NOMO-1 (cell line): ENCODE measurements at regions not wholly inside any gene's neighbourhood (a gene's known extent, or its start where the extent isn't known, plus 50 kb on each side); places are given as distances from the start of the nearest gene placed in this dataset.
"Not testable (repeated sequence)": the region's sequence is repeated elsewhere in the genome, so short reads cannot be mapped to it uniquely, and the experiment has no call there.

Experiments used
- DNase-seq, 2 experiments: peaks; one replicate each; lab custom pipeline; 2025; ENCODE audit not compliant: unreplicated experiment in 2 of 2; lab: John Stamatoyannopoulos, UW

DNA sequence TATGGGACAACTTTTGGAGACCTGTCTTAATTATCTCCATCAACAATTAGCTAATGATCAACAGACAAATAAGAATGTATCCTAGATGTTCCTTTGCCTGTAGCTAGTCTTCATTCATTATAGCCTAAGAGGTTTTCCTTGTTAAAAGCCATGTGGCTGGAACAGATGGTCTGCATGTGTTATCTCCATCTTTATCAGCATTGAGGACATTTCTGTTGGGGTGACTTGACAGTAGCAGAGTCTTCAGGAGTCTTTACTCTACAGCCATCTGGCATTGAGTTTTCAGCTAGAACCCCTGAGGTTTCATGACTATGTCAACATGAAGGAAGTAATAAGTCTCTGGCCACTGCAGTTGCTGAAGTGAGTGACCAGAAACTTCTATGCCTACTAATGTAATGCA is 106.6 kb upstream of the TLE4 start:
- no peak for DNase-seq

DNA sequence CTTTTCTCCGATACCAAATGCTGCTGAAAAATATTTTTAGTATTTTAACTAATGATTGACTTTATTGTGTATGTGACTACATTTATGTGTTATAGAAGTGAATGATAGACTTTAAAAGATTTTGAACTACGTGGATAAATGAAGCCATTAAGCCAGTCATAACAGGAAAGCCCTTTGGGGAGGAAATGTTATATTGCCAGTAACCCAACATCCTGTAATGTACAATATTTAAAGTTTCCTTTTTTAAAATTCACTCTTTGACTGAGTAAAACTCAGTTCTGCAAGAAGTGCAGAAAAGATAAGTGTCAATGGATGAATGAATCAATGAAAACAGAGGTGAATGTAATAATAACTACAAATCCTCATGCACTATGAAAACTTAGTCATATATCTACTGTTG is 102.6 kb upstream of the TLE4 start:
- no peak for DNase-seq

DNA sequence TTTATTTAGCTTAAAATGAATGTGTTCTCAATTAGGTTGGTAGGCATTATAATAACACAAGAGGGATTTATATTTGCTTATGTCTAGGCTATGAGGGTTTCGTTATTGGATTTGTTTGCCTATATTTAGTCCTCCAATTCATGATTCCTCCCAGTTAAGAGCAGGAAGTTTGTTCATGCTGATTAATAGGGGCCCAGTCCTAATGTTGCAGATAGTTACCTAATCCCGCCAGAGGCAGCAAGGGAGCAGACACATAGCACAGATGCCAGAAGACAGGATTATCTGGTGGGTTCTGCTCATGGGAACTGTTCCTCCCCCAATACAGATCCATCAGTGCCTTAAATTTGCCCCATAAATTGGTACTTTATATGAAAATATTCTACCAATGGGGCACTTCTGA is 100.8 kb upstream of the TLE4 start:
- no peak for DNase-seq

DNA sequence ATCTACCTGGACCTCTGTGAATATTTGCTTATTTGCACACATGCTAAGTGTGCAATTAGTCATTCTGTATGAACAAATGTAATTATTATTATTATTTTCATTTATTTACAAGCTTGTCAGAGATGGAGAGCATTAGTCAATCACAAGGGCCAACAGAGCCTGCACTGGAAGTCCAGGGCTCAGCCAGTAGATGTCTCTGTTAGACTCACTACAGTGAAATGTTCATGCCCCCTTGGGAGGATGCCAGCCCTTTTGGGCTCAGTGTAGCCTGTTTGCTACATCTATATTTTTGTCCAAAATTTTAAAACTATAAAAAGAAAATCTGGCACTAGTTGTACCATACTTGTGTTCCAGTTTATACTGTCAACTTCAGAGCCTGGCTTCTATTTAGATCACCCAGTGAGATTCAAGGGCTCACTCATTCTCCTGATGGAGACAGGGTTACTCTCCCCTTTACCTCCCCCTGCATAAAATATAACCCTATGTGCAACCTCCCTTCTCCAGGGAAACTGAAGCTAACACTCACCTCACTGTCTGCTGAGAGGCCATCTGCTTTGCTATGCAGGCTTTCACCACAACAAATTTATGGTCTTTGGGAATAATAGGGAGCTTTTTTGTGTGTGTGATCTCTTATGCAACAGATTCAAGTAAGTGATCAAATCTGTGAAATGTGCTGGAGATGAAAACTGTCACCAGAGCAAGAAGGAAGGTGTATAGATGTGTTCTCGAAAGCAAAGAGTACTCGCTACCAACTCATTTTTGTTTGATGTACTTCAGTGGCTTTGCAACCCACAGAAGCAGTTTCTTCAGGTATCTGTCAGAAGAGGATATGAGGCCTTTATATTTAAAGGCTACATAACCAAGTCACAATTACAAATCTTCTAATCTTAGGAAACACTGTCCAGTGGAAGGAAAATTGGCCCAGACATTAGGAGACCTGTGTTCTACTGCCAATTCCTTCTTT is 99.9 kb upstream of the TLE4 start:
- DNase-seq = no peak

DNA sequence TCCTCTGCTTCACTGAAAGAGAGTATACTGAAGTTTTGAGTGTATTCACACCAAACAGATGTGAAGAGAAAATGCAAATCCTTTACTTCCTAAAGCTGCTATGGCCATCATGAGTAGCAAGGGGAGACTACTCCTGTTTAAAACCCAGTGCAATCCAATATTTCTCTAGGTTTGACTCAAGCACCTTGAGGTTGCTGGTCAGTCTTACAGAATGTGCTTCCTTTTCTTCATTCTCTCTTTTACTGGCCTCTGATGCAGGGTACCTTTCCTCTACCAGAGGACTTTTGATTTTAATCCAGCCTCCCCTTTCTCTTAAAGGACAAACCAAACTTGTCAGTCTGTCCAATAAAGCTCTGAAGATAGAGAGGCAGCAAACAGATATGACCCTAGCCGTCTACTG is 98.1 kb upstream of the TLE4 start:
- DNase-seq = no peak

DNA sequence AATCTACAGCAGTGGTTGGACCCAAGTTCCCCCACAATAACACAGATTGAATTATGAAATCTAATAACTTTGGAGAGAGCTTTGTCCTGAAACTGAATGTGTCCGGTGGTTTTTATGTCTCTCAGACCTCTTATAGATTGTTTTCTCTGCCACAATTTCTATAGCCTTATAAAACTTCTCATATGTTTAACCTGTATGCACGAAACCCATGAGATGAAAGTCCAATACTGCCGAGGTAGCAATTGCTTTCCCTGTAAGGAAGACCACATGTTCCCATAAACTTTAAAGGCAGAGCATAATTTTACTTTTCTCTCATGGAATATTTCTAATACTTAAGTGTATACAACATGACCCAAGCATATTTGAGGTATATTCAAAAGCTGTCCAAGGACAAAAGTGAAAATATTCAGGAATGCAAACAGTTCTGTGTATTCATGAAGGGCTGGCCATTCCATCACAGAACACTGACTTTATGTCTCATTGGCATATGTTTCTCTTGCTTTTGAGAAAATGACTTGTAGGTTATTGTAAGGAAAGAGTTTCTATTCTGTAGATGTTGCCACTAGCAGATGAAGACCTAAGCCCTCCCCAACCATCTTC is 94.4 kb upstream of the TLE4 start:
- no peak for DNase-seq

DNA sequence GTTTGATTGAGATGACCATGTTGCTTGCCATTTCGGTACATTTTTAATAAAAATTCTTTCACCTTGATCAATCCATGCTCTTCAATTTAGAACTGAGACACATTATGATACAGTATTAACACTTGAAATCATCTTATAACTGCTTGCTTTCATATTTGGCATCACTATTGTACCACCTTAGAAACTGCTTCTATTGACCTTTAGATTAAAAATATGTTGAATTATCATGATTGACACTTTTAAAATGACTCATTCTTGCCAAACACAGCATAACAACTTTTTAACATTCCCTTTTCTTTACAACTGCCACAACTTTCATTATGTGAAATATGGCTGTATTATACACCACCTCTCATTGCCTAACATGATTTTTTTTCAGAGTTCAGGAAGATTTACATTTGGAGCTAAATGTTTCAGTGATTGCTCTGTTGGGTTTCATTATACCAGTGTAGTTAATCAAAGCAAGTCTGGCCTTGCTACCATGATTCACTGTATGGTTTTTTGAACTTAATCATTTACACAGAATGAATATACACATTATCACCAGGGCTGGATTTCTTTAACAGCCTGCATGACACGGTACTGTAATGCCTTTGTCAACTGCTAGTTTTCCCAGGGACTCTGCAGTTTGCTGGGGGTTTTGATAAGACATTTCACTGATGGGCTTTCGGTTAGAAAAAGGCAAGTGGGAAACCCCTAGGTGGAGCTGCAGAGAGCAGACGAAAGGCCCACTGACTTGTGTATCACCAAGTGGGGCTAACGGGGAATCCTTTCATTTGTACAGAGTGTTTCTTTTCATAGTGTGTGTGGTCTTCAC is 93.6 kb upstream of the TLE4 start:
- no peak for DNase-seq

DNA sequence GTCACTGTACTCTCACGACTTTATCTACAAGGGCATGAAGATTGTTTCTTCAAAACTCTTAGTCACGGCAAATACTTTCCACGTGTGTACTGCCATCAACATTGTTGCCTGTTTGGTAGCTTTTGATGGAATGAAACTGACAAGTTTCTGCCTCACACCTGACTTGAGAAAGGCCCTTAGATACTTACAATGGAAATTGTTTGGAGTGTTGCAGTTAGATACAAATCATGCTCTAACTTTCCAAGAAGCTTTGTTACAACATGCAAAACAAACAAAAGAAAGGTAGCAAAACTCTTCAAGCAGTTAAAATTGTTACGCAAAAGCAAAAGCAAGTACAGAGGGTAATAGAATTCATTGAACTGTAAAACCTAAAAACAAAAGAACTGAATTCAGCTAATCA is 91.1 kb upstream of the TLE4 start:
- DNase-seq = no peak

DNA sequence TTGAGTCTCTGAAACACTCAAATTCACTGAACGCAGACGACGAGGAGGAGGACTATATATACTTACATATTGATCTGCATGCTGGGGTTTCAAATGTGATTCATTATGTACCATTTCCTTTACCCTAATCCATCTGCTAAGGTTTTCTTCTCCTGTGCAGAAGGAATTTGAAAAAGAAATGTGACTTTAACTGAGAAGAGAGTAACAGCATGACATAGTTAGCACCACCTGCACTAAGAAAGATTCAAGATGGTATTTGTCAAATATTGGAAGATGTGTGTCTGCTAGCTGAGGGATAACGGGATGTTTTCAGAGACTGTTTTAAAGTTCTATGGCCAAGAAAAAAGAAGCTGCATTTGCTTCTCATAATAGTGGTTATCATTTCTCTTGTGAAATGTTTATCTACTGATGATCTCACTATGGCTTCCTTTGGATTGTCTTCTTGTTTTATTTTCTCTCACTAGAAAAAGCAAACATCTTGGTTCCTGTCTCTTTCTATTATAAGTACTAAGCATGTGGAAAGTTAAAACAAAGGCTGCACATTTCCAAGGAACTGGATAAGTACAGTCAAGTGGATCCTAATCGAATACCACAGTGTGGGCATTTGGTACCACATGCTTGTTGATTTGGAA is 89.8 kb upstream of the TLE4 start:
- no peak for DNase-seq

DNA sequence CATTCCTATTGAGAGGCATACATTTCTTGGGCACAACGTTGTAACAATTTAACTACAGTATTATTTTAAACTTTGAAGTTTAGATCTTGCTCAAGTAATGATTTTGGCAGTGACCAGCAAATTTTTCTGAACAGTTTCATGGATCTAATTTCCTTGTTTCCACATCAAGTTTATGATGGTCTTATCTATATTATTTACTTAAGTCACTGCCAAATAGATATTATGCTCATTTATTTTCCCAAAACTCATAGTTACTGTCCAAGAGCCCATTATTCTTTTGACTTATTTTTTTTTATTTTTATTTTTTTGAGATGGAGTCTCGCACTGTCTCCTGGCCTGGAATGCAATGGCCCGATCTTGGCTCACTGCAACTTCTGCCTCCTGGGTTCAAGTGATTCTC is 86.5 kb upstream of the TLE4 start:
- no peak for DNase-seq

DNA sequence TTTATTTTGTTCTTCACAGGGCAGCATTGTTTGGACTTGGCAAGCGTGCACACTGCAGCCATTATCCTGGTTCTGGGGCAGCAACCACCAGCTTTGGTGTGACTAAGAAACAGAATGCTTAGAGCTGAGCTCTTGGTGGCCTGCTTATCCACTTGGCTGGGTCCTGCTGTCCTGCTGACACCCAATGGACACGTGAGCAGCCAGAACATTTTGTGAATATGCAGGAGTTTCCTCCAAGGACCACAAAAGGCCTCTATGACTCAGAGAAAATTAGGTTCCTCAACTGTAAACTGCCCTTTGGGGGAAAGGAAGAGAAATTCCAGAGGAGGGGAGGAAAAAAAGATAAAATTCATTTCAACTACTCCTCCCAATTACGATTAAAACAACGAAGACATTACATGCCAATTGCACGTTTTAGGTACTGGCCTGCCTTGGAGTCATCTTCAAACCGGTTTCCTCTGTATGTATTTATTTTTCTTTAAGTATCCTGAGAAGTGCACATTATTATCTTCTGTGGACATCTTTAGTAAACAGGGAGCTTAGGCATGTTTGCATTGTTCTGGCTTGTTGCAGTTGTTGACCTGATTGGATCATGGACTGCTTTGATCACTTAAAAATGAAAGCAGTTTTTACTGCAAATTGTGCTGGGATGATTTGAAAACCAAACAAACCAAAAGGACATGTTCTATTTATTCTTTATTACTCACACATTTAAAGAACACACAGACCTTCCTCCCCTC is 82.3 kb upstream of the TLE4 start:
- DNase-seq = peak; percentile 11 to 16

DNA sequence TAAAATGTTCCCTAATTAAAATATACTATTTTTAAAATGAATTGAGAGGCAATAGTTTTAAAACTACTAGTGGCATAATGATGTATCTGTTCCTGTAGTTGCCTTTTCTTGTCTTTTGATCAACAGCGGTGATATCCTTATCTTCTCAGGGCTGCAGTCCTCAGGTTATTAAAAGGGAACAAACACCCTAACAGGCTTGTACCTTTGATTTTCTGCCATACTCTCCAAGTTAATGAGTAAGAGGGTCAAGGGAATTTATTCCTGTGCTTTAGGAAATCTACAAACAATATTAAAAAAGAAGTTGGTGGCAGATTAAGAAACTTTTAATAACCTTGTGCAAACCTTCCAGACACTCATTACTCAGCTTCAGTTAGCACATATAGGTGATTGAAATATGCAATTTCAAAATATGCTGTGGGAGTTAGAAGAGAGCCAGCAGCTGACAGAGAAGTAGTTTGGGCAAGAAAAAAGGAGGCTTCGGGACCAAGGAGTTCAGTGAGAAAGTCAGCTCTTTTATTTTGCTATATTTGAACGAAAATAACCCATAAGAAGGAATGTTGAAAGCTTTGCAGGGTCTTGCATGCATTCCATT is 81.0 kb upstream of the TLE4 start:
- peak in 1 of 2 experiments; percentile 34 for DNase-seq

DNA sequence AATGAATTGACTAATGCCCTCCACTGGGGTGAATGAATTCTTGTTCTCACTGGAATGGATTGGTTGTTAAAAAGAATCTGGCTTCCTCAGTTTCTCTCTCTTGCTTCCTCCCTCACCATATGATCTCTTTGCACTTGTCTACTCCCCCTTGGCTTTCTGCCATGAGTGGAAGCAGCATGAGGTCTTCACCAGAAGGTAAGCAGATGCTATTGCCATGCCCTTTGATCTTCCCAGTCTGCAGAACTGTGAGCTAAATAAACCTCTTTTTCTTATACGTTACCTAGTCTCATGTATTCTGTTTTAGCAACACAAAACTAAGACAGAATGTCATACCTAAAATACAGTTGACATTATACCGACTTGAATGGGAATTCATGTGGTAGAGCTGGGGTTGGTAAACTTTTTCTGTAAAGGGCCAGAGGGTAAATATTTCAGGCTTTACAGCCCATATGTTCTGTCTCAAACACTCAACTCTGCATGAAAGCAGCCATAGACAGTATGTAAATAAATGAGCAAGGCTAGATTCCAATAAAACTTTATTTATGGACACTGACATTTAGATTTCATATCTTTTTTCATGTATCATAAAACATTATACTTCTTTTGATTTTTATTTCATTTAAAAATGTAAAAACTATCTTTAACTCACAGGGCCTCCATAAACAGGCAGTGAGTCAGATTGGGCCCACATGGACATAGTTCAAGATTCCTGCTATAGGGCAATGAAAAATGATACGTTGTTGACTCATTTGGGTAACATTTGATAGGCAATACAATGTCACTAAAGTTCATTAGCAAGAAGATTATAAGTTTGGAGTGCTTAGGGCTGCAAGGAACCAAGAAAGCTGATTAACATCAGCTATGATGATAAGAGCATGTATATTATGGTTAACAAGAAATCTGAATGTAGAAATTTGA is 79.4 kb upstream of the TLE4 start:
- no peak for DNase-seq

DNA sequence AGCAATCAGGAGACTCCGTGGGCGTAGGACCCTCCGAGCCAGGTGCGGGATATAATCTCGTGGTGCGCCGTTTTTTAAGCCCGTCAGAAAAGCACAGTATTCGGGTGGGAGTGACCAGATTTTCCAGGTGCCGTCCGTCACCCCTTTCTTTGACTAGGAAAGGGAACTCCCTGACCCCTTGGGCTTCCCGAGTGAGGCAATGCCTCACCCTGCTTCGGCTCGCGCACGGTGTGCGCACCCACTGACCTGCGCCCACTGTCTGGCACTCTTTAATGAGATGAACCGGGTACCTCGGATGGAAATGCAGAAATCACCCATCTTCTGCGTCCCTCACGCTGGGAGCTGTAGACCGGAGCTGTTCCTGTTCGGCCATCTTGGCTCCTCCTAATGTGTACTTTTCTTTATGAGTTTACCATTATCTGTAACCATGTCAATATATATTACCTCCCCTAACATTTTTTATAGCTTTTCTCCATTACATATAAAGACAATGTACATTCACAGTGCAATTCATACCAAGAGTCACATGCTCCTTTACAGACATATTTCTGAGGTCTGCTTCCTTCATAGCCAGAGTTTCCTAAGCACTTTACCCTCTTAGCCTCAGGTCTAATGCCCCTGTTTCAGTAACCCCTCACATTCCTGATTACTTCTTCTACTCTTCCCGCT is 71.4 kb upstream of the TLE4 start:
- DNase-seq = not testable (repeated sequence)

DNA sequence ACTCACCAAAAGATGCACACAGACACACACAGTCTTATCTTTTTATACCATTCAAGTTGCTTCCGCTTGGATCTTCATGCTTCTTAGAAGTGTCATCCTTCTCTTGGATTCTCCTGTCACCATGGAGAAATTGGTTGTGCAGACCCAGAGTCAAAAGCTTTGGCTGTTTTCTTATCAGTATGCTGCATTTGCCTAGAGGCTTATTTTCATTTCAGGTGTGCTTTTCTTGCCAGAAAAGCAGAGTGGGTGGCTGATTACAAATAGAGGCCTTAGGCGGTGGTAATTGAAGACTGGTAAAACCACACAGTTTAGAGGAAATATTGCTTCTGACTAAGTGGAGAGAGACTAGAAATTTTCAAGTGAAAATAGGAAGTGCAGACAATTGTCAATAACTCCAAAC is 70.2 kb upstream of the TLE4 start:
- DNase-seq = peak in 1 of 2 experiments; percentile 44

DNA sequence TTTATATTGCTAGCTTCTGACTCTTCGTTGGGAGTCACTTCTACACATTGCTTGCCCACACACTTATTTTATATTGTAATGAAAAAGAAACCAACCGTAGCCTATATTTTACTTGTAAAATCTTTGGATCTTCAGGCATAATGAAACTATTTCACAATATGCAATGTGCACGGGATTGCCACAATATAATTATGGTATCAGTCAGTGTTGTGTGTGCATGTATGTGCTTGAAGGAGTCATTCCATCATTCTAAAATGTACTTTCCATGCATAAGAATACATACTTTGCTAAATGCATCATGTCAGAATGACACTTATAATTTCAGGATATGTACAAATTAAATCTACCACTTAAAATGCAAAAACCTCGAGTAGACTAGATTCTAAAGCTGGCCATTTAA is 64.0 kb upstream of the TLE4 start:
- DNase-seq = no peak

DNA sequence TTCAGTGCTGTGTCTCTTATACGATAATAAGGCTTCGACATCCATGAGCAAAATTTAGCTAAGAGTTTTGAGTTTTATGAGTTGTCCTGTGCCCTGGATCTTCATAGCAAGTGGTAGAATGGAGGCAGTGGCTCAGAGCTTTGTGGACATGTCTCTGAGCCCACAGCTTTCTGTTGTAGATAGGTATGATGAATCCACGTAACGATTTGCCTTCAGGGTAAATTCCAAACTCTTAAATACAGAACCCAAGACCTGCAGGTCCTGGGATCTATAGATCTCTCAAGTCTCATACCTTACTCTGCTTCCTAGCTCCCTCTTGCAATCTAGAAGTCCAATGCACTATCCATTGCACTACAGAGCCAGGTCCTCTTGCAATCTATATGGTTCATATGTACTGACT is 59.5 kb upstream of the TLE4 start:
- DNase-seq = no peak
